GM21723 (cell line): ENCODE measurements at regions not wholly inside any gene's neighbourhood (a gene's known extent, or its start where the extent isn't known, plus 50 kb on each side); places are given as distances from the start of the nearest gene placed in this dataset.
A peak's percentile ranks its signal among the peaks of the same experiment; 100 is the strongest.
"Not testable (repeated sequence)": the region's sequence is repeated elsewhere in the genome, so short reads cannot be mapped to it uniquely, and the experiment has no call there.

Experiments used
- ATAC-seq: cut with Tn5 transposase; IDR thresholded peaks from one replicate; pipeline ENCODE4 v1.9.1; 2021; ENCODE audit warnings: mild to moderate bottlenecking, moderate library complexity; ENCODE audit not compliant: unreplicated experiment

- no peak for ATAC-seq
These were observed 207.5 kb downstream of the EXOC5 start for GRCh38 chr14:57061009-57061711.

DNA sequence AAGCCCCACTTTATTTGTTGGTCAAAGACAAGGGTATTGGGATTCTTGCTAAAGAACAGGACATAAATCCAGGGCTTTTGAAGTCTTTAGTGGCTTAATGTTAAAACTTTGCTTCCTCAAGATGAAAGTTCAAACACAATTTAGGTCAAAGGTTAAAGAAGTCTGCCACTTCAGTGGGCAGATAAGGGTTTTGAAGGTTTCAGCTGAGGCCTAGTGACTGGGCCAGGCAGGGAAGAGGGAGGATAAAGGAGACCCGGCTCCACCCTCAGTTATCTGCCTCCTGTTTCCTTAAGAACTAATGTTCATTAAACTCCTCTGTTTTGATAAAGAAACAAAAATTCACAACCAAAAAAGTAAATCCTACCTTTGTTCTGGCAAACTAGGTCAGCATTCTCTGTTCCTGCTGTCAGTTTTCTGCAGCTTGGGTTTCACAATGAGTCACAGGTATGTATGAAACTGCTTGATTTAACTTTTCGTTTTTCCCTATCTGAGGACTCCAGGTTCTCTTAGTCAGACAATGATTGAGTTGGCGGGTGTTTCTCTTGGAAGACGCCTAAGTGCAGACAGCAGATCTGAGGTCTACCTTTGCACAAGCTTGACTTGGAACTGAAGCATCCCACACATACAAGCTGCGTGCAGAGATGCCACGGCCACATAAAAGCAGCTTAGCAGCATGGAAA lies 208.3 kb downstream of the EXOC5 start:
- ATAC-seq, result peak; percentile 98

GRCh38 chr14:57058319-57058718 lies 210.4 kb downstream of the EXOC5 start:
- no peak for ATAC-seq

GRCh38 chr14:57057803-57058202 lies 210.9 kb downstream of the EXOC5 start:
- no peak for ATAC-seq

DNA sequence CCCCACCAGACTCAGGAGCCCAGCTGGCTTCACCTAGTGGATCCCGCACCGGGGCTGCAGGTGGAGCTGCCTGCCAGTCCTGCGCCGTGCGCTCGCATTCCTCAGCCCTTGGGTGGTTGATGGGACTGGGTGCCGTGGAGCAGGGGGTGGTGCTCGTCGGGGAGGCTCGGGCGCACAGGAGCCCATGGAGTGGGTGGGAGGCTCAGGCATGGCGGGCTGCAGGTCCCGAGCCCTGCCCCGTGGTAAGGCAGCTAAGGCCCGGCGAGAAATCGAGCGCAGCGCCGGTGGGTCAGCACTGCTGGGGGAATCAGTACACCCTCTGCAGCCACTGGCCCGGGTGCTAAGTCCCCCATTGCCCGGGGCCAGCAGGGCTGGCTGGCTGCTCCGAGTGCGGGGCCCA lies 212.2 kb downstream of the EXOC5 start:
- not testable (repeated sequence) for ATAC-seq

DNA sequence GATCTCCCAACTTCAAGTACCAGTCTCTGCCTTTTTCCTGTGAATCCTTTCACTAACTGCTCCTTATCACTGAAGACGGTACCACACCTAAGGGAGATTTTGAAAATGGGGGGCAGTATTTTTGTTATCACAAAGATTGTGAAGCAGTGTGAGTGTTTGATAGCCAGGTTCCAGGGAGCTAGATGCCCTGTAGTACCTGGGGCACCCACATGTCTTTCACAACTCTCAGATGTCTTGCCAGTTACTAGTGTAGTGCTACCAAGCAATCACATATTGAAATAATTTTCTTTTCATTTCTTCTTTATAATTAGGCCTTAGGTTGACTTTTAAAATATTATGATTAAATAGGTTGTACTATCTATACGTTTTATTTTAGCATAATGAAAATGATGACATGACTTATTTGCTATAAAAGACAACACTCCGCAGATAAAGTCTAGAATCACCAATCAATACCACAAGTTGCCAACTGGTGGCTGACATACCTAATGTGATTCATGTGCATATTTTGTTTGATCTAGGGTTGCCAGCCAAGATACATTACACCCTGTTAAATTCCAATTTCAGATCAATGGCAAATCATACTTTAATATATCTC lies 215.9 kb downstream of the EXOC5 start:
- no peak for ATAC-seq

DNA sequence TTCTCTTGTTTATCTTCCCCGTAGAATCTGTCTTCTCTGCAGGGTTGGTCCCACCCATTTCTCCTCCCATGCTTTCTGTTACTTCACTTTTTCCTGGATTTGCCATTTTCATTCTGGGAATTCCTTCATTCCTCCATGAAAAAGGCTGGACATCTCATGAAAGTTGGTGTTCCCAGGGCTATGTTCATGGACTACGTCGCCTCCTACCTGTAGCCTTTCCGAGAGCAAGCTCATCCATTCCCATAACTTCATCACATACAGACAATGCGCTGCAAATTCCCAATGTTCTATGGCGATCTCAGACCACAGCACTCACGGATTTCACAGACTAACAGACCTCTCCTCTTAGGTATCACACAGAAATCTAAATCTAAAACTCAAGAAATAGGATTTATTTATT lies 217.1 kb downstream of the EXOC5 start:
- ATAC-seq, result no peak

DNA sequence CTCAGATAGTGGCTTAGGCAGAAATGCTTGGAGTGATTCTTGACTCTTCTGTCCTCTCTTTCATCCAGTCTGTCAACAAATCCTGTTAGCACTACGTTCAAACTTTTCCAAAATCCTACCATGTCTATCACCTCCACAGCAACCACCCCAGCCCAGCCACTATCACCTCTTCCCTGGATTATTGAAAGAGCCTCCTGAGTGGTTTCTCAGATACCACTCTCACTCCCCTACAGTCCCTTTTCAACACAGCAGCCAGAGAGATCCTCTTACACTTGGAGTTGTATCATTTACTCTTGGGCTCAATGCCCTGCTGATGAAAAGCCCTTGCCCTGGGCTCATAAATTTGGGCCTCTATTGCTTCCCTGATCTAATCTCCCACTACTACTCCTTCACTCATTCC lies 218.9 kb downstream of the EXOC5 start:
- ATAC-seq, result no peak

- ATAC-seq, result no peak
These were observed 222.5 kb downstream of the EXOC5 start for GRCh38 chr14:57046175-57046574.

DNA sequence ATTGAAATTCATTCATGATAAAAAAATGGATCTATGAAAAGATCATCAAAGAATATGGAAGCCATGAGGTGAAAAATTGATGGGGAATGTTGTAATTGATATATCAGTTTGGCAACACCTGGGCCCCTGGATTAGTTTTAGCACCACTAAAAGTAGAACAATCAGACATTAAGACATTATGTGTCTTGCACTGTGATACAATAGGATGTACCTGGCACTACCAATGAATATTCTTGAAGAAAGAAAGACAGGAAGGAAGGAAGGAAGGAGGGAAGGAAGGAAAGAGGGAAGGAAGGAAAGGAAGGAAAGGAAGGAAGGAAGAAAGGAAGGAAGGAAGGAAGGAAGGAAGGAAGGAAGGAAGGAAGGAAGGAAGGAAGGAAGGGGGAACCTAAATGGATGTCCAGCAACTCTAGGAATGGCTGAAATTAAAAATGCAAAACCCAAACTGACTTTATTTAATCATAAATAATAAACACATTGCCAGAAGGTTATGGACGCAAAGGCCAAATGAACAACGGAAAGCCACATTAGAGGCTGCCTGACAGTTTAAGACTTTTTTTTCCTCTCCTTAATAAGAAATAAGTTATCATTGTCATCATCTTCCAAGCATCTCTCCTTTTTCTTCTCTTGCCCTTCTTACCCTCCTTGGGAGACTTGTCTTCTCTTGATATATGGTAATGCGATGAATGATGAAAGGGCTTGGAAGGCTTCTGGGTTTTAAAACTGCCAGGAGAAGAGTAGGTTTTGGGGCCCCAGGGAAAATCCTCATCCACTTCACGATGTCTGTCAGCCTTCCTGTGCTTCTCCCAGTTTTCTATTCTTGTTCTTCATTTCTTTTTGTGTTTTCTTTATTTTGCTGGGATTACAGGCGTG lies 224.4 kb downstream of the EXOC5 start:
- not testable (repeated sequence) for ATAC-seq

GRCh38 chr14:57038689-57039088 lies 228.4 kb upstream of the OTX2 start:
- ATAC-seq, result peak; percentile 63

- no peak for ATAC-seq
These were observed 221.2 kb upstream of the OTX2 start for GRCh38 chr14:57031474-57031873.

- no peak for ATAC-seq
These were observed 219.5 kb upstream of the OTX2 start for GRCh38 chr14:57029620-57030253.

DNA sequence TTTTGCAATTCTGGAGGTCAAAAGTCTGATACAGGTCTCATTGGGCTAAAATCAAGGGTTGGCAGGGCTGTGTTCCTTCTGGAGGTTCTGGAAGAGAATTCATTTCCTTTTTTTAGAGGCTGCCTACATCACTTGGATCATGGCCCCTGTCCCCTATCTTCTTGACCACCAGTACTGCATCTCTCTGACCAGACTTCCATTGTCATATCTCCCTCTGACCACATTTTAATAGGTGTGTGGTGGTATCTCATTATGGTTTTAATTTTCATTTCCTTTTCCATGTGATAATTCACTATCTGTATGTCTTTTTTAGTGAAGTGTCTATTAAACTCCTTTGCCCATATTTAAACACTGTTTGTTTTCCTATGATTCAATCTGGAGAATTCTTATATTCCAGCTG lies 215.2 kb upstream of the OTX2 start:
- no peak for ATAC-seq

- ATAC-seq, result no peak
These were observed 212.3 kb upstream of the OTX2 start for GRCh38 chr14:57022608-57023007.

- ATAC-seq, result no peak
These were observed 207.8 kb upstream of the OTX2 start for GRCh38 chr14:57018065-57018464.

DNA sequence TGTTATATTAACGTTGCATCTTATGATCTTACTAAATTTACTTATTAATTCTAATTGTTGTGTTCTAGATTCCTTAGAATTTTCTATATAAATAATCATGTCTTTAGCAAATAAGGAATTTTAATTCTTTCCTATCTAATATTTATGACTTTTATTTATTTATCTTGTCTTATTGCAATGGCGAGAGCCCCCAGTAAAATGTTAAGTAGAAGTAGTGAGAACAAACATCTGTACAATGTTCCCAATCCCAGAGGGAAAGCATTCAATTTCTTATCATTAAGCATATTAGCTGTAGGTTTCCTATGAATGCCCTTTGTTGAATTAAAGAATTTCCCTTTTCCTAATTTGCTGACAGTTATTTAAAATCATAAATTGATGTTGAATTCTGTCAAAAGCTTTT lies 203.7 kb upstream of the OTX2 start:
- no peak for ATAC-seq

DNA sequence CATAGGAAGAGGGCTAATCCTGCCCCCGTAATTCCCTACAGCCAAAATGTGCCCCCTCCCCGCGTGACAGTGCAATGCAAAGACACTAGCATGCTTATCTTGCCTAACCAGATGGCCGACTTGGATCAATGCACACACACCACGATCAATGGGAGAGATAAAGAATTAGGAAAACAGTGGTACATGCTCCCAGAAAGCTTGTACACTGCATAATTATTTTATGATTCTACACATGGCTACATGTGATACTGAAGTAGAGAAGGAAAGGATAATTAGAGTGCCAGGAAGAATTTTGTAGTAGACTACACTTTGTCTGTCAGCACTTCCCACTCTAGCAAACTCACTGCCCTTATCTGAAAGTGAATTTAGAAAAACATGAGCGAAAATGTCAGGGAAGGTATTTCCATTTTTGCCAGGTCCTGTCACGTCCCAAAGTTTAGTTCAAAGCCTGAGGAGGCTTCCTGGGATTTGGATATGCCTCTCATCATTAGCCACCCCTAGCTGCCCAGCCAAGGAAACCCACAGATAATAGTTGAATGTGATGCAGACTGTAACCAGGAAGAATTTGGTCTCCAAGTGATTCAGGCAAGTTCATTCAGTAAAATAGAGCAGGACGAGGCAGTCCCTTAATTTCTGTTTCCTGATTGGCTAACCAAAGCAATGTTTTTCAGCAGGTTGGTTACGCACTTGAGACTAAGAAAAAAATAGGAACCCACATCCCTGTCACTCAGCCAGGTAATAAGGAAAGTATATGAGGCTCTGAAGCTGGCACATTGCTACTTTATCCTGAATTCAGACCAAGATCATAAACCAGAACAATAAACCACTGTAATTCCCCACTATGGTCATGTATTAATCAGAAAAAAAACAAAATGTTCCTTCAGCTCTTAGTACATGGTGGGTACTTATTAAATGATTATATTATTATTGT lies 199.6 kb upstream of the OTX2 start:
- ATAC-seq, result no peak

GRCh38 chr14:57008534-57008933 lies 198.3 kb upstream of the OTX2 start:
- ATAC-seq, result no peak

DNA sequence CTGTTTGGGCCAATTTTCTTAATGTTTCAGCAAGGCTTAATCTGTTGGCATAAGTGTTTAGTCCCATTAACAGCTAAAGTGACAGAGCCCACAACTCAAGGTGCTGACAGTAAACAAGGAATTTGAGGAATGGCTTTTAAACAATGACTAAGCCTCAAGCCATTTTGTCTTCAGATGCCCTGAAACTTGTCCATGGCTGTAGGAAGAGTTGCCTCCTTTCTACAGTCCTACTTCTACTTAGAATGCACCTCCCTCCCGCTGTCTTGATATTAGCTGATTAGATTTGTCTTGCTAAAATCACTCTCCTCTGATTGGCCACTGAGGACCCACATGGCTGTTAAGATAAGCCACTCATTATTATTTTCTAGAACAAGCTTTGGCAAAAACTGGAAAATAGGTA lies 188.4 kb upstream of the OTX2 start:
- ATAC-seq, result no peak
